ENCODE measurements at regions not wholly inside any gene's neighbourhood (a gene's known extent, or its start where the extent isn't known, plus 50 kb on each side); places are given as distances from the start of the nearest gene placed in this dataset.

- Histone ChIP-seq H3K79me2 (ENCODE audit: control insufficient read depth, insufficient read depth, low read length) (no peaks in the 10 kb centered on the region), H4K20me1 (ENCODE audit: control insufficient read depth, extremely low read depth, insufficient read depth, low read length) (no peaks in the 10 kb centered on the region), H2AFZ (ENCODE audit: low read length) (no peak overlapping the region), H3K4me1 (ENCODE audit: control insufficient read depth, extremely low read depth, insufficient read depth, low read length) (no peaks in the 10 kb centered on the region), H3K4me2 (ENCODE audit: extremely low read depth, insufficient read depth, low read length) (no peak overlapping the region), H3K36me3 (ENCODE audit: control insufficient read depth, insufficient read depth, low read length) (no peaks in the 10 kb centered on the region), H3K27ac (ENCODE audit: insufficient read depth, low read length) (no peak overlapping the region), H3K4me3 (replicated peaks in 1 of 4; ENCODE audit: control extremely low read depth in 1 of 4, insufficient read depth in 1 of 4, low read depth in 3 of 4, low read length in 4 of 4) (no peak overlapping the region), H3K27me3 (ENCODE audit: control insufficient read depth, insufficient read depth, low read length) (no peaks in the 10 kb centered on the region), H3K9me3 (ENCODE audit: control insufficient read depth, insufficient read depth, low read depth, low read length) (no peaks in the 10 kb centered on the region), H3K9ac (ENCODE audit: insufficient read depth, low read length) (no peak overlapping the region)
- TF ChIP-seq EZH2 (IDR thresholded peaks at IDR 0.05; ENCODE audit: low read length, missing control alignments) = no peak
- TF ChIP-seq, protein P1, sequence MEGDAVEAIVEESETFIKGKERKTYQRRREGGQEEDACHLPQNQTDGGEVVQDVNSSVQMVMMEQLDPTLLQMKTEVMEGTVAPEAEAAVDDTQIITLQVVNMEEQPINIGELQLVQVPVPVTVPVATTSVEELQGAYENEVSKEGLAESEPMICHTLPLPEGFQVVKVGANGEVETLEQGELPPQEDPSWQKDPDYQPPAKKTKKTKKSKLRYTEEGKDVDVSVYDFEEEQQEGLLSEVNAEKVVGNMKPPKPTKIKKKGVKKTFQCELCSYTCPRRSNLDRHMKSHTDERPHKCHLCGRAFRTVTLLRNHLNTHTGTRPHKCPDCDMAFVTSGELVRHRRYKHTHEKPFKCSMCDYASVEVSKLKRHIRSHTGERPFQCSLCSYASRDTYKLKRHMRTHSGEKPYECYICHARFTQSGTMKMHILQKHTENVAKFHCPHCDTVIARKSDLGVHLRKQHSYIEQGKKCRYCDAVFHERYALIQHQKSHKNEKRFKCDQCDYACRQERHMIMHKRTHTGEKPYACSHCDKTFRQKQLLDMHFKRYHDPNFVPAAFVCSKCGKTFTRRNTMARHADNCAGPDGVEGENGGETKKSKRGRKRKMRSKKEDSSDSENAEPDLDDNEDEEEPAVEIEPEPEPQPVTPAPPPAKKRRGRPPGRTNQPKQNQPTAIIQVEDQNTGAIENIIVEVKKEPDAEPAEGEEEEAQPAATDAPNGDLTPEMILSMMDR (conservative IDR thresholded peaks at IDR 0.05 in 1 of 2, IDR thresholded peaks at IDR 0.05 in 1 of 2; ENCODE audit: low read depth in 1 of 2, low read length in 2 of 2) = no peak
- no peak for DNase-seq (ENCODE audit: low read depth in 2 of 2)
These were observed 147.0 kb upstream of the NR3C2 start for GRCh38 chr4:148589182-148589581.

- Histone ChIP-seq H3K9ac (ENCODE audit: insufficient read depth, low read length) (no peak overlapping the region), H4K20me1 (ENCODE audit: control insufficient read depth, extremely low read depth, insufficient read depth, low read length) (no peaks in the 10 kb centered on the region), H3K9me3 (ENCODE audit: control insufficient read depth, insufficient read depth, low read depth, low read length) (no peaks in the 10 kb centered on the region), H3K27me3 (ENCODE audit: control insufficient read depth, insufficient read depth, low read length) (no peaks in the 10 kb centered on the region), H3K4me2 (ENCODE audit: extremely low read depth, insufficient read depth, low read length) (no peak overlapping the region), H2AFZ (ENCODE audit: low read length) (no peak overlapping the region), H3K79me2 (ENCODE audit: control insufficient read depth, insufficient read depth, low read length) (no peaks in the 10 kb centered on the region), H3K27ac (ENCODE audit: insufficient read depth, low read length) (no peak overlapping the region), H3K36me3 (ENCODE audit: control insufficient read depth, insufficient read depth, low read length) (no peaks in the 10 kb centered on the region), H3K4me1 (ENCODE audit: control insufficient read depth, extremely low read depth, insufficient read depth, low read length) (no peaks in the 10 kb centered on the region), H3K4me3 (replicated peaks in 1 of 4; ENCODE audit: control extremely low read depth in 1 of 4, insufficient read depth in 1 of 4, low read depth in 3 of 4, low read length in 4 of 4) (no peak overlapping the region)
- DNase-seq (ENCODE audit: low read depth in 2 of 2) = no peak
- no peak for TF ChIP-seq EZH2 (IDR thresholded peaks at IDR 0.05; ENCODE audit: low read length, missing control alignments)
- TF ChIP-seq, protein P1 (conservative IDR thresholded peaks at IDR 0.05 in 1 of 2, IDR thresholded peaks at IDR 0.05 in 1 of 2; ENCODE audit: low read depth in 1 of 2, low read length in 2 of 2) = no peak
These were observed 133.4 kb upstream of the NR3C2 start for GRCh38 chr4:148575577-148575976.

DNA sequence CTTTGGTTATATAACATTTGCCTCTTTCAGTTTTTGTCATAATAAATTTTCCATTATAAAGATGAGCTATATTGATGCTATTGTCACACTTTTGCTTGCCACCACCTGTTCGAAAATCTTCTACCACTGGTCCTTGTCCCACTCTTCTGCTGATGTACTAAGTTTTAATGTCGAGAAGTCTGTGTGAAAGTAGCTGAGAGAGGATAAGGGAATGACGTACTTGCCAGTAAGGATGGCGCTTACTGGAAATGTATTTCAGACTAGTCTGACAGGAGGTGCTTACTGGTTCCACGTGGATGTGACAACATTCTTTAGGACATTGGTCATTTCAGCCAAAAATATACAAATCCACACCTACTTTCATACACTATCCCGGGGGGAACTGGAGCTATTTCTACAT lies 132.7 kb upstream of the NR3C2 start:
- Histone ChIP-seq H3K36me3 (ENCODE audit: control insufficient read depth, insufficient read depth, low read length) (no peaks in the 10 kb centered on the region), H3K9ac (ENCODE audit: insufficient read depth, low read length) (no peak overlapping the region), H2AFZ (ENCODE audit: low read length) (no peak overlapping the region), H3K9me3 (ENCODE audit: control insufficient read depth, insufficient read depth, low read depth, low read length) (no peaks in the 10 kb centered on the region), H3K79me2 (ENCODE audit: control insufficient read depth, insufficient read depth, low read length) (no peaks in the 10 kb centered on the region), H3K4me2 (ENCODE audit: extremely low read depth, insufficient read depth, low read length) (no peak overlapping the region), H3K4me3 (replicated peaks in 1 of 4; ENCODE audit: control extremely low read depth in 1 of 4, insufficient read depth in 1 of 4, low read depth in 3 of 4, low read length in 4 of 4) (no peak overlapping the region), H4K20me1 (ENCODE audit: control insufficient read depth, extremely low read depth, insufficient read depth, low read length) (no peaks in the 10 kb centered on the region), H3K27me3 (ENCODE audit: control insufficient read depth, insufficient read depth, low read length) (no peaks in the 10 kb centered on the region), H3K27ac (ENCODE audit: insufficient read depth, low read length) (no peak overlapping the region), H3K4me1 (ENCODE audit: control insufficient read depth, extremely low read depth, insufficient read depth, low read length) (no peaks in the 10 kb centered on the region)
- DNase-seq (ENCODE audit: low read depth in 2 of 2) = no peak
- TF ChIP-seq, protein P1 (conservative IDR thresholded peaks at IDR 0.05 in 1 of 2, IDR thresholded peaks at IDR 0.05 in 1 of 2; ENCODE audit: low read depth in 1 of 2, low read length in 2 of 2) = no peak
- TF ChIP-seq EZH2 (IDR thresholded peaks at IDR 0.05; ENCODE audit: low read length, missing control alignments) = no peak
